AG10803 (cell line): ENCODE measurements at regions not wholly inside any gene's neighbourhood (a gene's known extent, or its start where the extent isn't known, plus 50 kb on each side); places are given as distances from the start of the nearest gene placed in this dataset.

Experiments used
- DNase-seq: peaks from one replicate; pipeline ENCODE4 v3.0.0; 2010; ENCODE audit warnings: low read depth
- H3K4me3 ChIP-seq: 2 replicates; pipeline ENCODE4 v1.5.1; 2011; ENCODE audit warnings: mild to moderate bottlenecking, low read length, control low read depth
- CTCF ChIP-seq: conservative IDR thresholded peaks from 2 replicates; pipeline ENCODE4 v1.5.1; 2011; ENCODE audit warnings: mild to moderate bottlenecking, low read length, control low read depth, inconsistent platforms

DNA sequence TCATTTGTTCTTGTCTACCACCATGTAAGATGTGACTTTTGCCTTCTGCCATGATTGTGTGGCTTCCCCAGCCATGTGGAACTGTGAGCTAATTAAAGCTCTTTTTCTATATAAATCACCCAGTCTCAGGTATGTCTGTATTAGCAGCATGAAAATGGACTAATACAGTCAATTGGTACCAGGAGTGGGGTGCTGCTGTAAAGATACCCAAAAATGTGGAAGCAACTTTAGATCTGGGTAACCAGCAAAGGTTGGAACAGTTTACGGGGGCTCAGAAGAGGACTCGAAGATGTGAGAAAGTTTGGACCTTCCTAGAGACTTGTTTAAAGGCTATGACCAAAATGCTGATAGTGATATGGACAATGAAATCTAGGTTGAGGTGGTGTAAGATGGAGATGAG lies 488.9 kb downstream of the ISL1 start:
- no peak overlapping the region for H3K4me3 ChIP-seq
- no peak for TF ChIP-seq CTCF
- DNase-seq = no peak

DNA sequence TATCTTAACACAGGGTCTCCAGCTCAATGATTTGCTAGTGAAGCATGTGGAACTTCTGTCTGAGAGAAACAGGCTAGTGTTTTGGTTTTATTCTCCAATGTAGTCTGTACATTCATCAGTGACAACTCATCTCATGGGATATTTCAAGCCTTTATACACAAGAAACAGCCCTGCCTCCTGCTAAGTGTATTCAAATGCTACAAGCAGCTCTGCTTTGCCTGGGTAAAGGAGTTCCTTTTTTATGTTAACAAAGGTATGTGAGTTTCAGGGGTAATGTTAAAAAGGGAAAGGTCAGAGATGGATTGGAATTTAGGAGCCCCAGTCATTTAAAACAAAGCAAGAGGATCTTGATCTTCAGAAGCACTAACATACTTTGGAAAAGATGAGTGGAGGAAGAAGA lies 498.7 kb downstream of the ISL1 start:
- DNase-seq = no peak
- H3K4me3 ChIP-seq = no peak overlapping the region

GRCh38 chr5:51882647-51883046 lies 499.4 kb downstream of the ISL1 start:
- DNase-seq = no peak
- no peak overlapping the region for H3K4me3 ChIP-seq
- no peak for TF ChIP-seq CTCF

More for the DNA sequence above, 498.7 kb downstream of the ISL1 start:
- no peak for TF ChIP-seq CTCF

DNA sequence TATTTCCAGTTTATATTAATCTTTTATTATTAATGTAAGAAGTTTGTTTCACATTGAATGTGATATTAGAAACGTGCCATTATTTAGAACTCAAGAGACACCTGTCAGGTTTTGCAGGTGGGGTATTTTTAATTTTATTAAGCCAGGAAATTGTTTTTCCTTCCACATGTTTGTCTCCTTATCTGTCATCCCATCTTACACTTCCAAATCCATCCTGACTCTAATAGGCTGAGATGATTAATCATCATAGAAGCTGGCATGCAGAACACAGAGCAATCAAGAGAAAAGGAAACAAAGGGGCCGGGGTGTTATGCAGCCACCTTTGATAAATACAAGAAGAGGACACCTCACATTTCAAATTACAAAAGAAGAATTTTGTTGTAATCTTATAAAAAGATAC lies 506.5 kb downstream of the ISL1 start:
- no peak for DNase-seq
- H3K4me3 ChIP-seq = no peak overlapping the region
- no peak for TF ChIP-seq CTCF

GRCh38 chr5:51890435-51891116 lies 507.3 kb downstream of the ISL1 start:
- no peak overlapping the region for H3K4me3 ChIP-seq
- TF ChIP-seq CTCF = no peak
- DNase-seq = no peak

DNA sequence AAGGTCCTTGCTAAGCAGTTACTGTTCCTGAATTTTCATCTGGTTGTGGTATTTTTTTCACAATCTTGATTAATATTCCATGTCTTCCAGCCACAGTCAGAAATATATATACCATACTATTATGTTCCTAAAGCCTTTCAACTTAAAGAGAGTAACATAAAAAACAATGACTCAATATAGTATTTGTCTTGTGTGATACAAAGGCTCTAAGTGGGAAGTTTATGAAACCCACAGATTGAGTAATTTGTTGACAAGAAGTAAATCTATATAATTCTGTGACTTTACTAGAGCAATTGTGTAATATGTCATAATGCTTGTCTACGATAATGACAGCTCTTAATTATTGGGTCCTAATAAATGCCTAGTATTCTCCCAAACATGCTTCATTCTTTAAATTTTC lies 509.4 kb downstream of the ISL1 start:
- no peak for TF ChIP-seq CTCF
- DNase-seq = no peak

DNA sequence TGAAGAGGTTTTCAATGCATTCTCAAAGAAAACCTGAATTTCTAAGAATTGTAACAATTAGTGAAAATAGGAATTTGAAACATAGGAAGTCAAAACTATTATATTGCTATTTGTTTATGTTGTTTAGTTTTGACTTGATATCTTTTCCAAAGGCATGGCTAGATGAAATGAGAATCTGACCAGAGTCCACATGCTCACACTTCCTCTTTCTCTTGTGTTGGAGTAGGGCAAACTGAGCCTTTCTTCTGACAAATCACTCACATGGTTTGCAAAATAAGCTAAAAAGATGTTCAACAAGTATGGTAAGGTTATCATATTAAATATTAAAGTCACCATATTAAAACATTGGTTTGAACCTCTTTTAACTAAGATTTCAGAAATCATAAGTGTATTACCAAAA lies 512.6 kb downstream of the ISL1 start:
- TF ChIP-seq CTCF = no peak
- DNase-seq = no peak
- H3K4me3 ChIP-seq = no peak overlapping the region

More for the DNA sequence above, 509.4 kb downstream of the ISL1 start:
- no peak overlapping the region for H3K4me3 ChIP-seq
